NCI-H2227 (cell line): ENCODE measurements at regions not wholly inside any gene's neighbourhood (a gene's known extent, or its start where the extent isn't known, plus 50 kb on each side); places are given as distances from the start of the nearest gene placed in this dataset.

Experiments used
- DNase-seq: peaks from one replicate; lab custom pipeline; 2025; ENCODE audit not compliant: unreplicated experiment; lab: John Stamatoyannopoulos, UW

DNA sequence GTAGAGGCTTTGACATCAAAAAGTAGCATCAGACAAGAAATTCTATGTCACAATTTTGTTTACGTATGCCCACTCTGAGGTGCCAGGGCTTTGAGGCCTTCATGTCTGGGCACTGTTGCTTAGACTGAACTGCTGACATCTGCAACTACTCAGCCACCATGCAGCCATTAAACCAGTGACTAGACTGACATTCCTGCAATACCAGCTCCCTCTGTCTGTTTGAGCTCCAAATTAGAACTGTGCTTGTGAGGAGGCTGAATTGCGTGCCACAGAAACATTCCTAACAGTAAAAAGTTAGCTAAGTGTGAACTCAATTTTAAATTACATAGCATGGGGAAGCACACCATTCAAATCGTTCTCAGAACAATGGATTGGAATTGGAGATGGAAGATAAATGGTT is 163.2 kb downstream of the INSIG2 start:
- no peak for DNase-seq

DNA sequence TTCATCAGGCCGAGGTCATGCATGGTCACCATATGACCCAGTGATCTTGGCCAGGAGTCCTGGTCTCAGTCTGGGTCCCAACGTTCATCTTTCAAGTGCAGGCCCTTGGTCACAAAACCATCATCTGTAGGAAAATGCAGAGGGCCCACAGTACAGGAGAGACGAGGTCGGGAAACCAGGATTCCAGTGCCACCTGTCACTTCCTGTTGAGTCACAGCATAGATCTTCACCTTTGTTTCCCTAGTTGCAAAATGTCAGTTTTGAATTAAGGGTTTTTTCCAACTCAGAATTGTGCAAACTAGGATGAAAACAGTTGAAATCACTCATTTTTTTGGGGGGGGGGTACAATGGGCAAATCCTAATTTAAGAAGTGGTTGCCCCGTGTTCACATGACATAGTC is 162.2 kb downstream of the INSIG2 start:
- no peak for DNase-seq

DNA sequence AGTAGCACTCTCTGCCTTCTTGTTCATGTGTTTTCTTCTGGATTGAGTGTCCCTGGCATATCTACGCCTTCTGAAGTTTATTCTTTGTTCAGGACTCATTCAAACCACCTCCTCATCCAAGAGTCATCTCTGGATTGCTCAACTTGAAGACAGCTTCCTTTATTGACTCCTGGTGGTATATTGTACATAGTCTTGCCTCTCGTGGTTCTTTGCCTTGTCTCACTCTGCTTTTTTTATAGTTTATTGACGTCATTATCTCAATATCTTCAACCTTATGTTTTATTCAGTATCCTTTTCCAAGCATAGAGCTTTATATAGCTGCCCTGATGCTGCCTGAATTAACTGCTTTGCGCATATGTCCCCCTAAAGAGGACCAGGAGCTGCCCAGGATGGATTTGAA is 161.7 kb downstream of the INSIG2 start:
- DNase-seq, result no peak

DNA sequence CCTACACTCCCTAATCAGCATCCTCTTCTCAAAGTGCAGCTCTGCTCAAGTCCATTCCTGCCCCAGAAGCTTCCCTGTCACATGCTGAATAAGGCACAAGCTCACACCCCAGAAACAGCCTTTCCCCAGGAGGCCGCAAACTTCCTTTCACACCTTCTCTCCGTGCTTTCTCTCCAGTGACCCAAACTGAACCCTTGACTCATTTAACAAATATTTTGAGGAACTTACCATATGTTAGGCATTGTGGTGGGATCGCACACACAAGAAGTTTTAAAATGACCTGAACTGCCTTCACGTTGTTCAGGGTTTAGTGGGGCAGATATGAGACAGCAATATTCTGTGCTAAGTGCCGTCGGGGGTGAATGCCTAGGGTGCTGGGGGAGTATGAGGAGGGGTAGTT is 161.3 kb downstream of the INSIG2 start:
- no peak for DNase-seq

DNA sequence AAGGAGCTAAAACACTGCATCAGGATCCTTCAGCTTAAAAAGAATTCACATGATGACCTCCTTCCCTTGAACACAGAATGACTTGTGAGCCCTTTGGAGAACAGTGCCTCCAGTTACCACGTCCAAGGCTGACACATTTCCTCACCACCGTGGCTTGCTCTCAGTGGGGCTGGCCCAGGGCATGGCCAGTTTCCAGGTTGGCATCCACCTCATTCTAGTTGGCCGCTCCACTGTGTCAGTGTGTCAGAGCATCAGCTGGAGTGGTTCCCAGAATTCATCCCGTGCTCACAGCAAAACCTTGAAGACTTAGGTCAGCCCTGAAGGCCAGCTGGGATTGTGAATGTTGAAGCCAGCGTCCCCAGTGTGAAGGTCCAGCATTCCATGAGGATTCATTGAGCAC is 158.5 kb downstream of the INSIG2 start:
- no peak for DNase-seq

DNA sequence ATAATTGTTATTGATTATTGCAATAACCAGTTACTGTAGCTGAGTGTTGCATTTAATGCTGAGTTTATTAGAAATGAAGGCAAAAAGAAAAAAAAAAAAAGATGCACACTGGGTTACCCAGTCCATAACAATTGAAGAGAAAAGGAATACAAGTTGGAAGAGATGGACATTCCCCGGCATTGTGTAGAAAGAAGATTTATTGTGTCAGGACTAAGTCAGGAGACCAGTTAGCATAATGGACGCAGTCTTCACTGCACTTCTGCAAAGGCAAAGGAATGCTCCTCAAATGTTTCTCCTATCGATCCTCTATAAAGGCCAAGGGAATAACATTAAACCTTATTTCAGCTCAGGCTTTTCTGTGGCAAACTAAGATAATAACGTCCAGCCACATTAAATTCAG is 157.8 kb downstream of the INSIG2 start:
- no peak for DNase-seq

DNA sequence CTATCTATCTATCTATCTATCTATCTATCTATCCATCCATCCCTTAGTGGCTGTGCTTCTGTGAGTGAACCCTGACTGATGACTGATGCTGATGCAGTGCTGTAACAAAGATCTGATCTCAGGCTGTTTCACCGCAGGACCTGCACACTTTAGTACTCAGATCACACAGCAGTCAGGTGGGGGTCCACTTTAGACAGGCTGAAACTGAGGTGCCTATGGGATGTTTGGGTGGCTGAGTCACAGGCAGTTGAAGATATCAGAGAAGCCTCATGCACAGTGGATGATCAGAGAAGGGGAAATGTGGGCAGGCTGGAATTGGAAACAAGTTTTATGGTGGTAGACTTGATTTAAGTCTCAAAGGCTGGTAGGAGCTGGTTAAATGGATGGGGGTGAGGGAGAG is 156.4 kb downstream of the INSIG2 start:
- DNase-seq, result no peak

DNA sequence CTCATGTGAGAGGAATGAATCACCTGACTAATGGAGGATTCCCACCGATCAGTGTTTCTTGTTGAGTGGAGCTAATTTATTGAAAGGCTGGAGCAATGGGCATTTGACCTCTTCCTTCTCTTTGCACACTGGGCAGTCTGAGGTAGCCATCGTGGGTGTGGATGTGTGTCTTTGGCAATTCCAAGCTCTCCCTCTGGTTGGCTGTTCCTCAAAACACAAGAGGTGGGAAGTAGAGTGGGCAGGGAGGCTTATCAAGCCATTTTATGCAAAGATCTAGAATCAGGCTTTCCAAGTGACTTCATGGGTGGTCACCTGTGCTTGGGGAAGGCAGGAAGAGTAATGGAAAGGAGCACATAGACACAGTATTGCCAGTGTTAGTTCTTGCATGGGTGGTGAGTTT is 154.8 kb downstream of the INSIG2 start:
- DNase-seq, result no peak

DNA sequence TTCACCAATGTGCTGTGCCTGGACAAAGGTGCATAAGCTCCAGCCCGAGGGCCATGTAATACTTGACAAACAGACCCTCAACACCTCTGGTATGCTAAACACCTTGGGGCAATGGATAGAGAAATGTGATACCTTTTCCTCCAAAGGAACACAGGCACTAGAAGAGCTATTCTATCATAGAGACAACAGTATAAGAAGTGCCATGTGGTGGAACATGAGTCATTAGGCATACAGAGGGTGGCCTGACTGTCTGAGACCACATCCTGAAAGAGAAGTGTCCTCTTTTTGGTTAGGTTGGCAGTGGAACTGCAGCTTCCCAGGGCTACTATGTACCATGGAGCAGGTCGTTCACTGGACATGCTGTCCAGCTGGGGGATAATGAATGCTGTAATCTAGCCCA is 153.9 kb downstream of the INSIG2 start:
- DNase-seq, result no peak

DNA sequence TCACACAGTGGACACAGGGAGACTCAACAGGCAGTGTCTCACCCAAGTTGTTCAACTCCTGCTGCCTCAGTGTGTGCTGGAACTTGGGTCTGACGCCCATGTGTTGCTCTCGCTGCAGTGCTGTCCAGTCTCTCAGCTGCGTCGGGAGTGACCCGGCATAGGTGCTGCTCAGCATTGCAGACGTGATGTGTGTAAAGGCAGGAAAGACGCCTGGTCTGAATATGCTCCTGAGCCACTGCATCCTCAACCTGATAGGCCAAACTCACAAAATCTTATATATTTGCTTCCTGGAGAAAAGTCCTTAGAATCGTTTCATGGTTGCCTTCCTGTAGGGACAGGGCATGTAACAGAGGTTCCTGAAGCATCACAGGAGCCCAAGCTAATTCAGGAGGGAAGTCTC is 152.9 kb downstream of the INSIG2 start:
- no peak for DNase-seq

DNA sequence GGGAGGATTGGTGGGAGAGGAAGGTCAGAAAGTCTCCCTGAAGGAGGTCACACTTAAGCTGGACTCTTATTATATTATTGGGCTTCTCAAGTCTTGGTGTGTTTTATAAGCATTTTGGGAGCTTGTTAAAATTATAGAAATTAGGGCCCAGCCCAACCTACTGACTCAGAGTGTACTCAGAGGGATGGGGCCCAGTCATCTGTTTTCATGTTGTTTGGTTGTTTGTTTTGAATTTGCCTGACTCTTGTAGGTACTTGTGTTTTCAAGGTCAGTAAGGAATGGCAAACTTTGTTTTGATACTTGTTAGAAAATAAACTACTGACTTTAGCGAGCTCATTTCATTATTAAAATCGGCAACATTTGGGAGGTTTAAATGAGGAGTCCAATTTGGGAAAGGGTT is 152.0 kb downstream of the INSIG2 start:
- DNase-seq, result no peak

DNA sequence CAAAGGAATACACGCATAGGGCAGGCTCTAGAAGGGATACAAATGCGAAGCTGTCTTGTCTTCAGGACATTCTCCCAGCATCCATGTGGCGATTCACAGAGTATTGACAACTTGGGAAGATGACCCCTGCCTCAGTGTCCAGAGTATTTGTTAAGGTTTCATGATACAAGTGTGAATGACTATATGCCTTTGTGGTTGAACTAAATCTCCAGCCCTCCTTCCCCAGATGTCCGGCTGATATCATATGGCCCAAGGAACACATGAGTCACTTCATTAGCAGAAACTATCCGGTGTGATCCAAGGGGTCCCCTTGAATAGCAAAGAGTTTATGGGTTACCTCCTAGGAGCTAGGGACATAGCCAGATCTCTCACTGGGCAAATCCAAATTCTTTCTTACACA is 151.0 kb downstream of the INSIG2 start:
- no peak for DNase-seq

DNA sequence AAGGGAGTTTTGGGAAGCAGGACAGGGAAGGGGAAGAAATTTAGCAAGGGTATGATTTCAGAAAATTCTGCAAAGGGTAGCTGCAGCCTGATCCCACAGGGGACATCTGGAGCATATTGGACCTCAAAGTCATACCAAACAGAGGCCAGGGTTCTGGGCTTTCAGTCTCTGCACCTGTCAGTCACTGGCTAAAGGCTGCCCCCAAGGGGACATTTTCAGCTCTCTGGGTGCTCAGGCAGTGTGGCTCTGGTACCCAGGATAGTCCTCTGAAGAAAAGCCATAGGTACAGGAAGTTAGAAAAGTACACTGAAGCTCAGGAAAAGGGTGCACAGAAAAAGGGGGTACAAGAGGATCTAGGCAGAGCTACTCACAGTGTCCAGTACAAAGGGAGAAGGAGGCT is 149.2 kb downstream of the INSIG2 start:
- DNase-seq, result no peak

DNA sequence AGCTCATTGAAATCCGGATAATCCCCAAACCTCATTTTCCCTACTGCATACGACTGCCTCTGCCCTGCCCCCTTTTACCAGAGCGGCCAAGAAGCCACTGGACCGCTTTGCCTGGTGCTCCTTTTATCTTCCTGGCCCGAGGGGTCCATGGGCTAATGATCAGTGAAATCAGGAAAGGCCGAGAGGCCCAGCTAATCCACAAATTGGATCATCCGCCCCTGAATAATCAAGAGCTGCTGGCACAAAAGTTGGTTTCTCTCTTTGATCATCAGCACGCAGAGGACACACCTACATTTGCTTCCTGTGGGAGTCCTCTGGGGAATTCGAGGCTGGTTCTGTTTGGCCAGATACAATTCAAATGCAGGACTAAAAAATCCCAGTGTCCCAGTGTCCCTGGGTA is 144.5 kb downstream of the INSIG2 start:
- no peak for DNase-seq

DNA sequence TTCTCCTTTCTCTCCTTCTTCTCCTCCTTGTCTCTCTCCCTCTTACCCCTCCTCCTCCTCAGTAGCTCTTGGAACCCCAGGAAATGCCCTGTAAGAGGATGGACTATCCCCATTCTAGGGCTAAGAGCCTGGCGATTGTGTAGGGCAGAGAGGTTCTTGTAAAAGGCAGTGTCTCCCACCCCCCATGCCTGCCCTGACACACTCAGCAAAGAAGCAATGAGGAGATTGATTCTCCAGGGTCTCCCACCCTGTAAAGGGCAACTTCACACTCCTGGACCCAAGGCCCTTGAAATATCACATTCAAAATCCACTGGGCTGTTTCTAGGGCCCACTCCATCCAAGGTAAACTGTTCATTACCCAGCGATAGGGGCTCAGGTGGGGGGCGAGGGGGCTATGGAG is 144.1 kb downstream of the INSIG2 start:
- no peak for DNase-seq

DNA sequence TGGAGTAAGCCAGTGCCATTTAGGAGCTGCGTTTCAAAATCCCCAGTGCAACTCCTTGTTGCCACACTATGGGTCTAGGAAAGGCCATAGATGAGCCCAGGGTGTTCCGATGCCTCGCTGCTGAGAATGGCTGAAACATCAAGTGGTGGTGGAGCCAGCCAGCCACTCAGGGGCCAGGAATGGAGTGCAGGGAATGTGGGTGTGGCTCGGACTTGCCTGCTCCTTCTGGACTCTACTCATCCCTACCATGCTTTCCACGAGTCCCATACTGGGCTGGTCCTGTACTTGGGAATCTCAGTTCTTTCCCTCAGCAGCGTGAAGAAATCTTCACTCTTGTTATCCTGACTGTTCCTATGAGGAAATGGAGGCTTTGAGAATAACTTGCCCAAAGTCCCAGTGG is 143.5 kb downstream of the INSIG2 start:
- no peak for DNase-seq

DNA sequence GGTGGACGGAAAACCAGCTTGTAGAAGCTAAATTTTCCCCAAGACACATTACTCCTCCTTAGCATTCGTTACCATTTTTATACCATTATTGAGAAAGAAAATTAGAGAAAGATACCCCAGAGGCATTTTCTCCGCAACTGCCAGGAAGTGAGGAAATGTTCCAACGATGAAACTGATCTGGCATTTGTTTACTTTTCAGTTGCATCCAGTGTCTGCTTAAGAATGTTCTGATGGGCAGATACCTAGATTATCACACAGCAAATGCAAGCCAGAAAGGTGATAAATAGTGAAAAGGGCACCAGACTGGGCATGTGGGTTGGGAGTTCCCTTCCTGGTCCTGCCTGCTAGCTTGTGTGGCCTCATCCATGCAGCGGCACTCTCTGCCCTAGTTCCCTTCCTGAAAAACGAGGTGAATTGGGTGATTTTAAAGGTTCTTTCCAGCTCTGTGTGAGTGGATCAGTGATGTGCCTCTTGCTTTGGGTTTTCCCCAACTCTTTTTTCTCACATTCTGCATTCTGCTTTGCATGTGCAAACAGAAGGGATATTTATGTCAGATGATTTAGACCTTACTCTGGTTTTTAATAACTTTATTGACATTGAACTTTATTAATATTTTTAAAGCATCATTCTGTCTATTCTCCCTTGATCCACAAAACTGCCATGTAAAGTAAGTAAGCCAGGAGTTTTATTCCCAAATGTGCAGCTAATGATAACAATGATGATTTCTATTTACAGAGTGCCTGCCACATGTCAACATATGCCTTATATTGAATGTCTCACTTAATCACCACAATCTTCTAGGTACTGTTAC is 139.6 kb downstream of the INSIG2 start:
- DNase-seq, result no peak

DNA sequence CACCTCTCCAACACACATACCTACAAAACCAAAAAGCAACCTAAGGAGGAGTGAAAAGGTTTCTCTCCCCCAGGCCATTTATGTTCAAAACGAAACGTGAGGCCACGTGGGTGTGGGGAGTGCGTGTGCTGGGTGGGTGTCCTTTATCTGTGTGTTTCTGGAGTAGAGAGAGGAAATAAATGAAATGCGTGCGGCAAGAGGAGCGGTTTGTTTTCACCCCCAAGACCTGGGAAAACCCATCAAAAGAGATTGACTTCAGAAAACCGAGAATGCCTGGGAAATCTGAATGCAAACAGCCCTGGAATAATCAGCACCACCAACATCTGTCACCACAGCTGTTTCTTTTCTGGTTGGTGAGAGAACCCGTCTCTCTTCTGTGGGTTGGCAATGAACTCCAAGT is 137.4 kb downstream of the INSIG2 start:
- DNase-seq, result no peak

DNA sequence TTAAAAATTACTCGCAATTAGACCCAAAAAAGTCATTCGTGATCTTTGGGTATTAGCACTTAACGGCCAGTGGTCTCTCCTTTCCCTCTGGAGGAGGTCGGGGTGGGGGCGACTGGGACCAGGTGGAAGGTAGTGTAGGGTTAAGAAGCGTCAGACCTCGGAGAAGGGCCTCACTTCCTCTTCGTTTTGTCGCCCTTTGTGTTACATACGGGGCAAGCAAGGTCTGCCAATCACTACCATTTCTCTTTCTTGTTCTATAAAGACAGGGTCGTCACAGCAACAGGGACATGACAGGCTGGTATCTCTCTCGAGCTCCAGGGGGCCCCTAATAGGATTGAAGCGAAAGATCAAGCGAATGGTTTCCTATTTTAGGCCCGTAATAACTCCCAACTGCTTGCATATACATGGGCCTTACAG is 136.6 kb downstream of the INSIG2 start:
- DNase-seq, result no peak

DNA sequence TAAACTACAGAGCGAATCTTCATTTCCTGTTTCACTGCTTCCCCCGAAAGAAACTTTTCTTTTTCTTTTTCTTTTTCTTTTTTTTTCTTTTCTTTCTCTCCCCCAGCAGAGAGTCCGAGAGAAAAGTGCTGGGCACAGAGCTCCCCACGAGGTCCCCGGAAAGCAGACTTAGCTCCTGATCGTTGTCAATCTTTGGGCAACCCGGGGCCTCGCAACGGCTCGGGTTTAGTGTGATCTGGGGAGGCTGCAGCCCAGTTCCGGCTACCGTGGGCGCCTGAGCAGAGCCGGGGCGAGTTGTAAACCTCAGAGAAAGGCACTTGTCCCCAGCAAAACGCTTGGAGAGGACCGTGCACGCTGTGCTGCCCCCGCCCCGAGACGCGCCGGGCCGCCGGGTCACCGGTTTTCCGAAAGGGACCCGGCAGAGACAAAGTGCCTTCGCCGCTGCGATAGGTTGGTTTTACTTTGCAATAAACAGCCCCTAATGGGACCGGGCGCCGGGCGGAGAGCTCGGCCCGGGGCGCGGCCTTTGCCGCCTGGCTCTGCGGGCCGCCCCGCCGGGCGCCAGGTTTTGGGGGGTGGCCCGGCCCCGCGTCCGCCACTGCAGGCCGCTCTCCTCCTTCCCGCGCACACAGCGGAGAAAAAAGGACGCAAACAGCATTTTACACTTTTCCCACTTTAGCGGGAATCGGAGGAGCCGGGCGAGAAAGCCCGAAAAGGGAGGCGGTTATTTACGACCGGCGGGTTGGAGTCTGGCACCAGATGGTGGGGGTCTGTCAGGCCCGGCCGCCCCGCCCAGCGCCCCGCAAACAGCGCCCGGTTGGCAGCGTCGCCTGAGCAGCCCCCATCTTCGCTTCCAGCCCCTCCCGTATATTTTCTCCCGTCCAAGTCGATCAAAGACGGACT is 136.0 kb downstream of the INSIG2 start:
- no peak for DNase-seq

DNA sequence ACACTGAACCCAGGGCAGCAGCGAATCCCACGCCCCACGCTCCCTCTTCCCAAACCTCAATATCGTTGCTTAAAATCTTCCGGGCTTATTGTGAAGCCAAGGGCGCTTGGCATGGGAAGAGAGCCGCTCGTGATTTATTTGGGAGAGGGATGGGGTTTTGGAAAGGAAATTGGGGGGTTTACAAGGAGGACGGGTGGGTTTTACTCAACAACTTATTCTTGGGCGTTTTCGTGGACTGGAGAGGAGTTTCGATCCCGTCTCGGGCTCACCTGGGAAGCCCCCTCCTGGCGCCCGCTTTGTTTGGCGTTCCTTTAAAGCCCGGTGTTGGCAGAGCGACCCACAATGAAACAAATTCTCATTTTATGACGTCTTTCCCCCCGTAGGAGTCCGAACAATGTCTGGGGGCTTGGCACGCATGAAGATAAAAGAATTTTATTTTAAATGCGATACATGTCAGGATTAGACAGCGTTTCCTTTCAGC is 135.3 kb downstream of the INSIG2 start:
- DNase-seq, result peak; percentile 19
